ENCODE measurements at regions not wholly inside any gene's neighbourhood (a gene's known extent, or its start where the extent isn't known, plus 50 kb on each side); places are given as distances from the start of the nearest gene placed in this dataset.

DNA sequence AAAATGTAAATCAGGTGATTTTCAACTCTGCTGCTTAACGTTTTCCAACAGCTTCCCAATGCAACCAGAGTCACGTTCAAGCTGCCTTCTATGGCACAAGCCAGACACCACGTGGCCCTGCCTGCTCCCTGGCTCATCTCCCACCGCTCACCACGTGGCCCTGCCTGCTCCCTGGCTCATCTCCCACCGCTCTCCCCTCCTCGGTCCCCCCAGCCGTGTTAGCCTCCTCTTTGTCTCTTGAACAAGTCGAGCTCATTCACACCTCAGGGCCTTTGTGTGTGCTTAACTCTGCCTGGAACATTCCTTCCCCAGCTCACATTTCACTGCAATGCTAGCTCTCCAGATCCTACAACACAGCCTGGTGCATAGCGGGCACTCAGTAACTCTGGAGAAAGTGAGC lies 307.6 kb downstream of the CTTN start:
- TF ChIP-seq RAD21 (IDR thresholded peaks at IDR 0.05; ENCODE audit: low read depth) (no peak), YY1 (IDR thresholded peaks at IDR 0.05; ENCODE audit: low read depth) (no peak), FOXM1 (IDR thresholded peaks at IDR 0.05; ENCODE audit: borderline replicate concordance, low read depth) (no peak), EGR1 (IDR thresholded peaks at IDR 0.05) (no peak), NFIC (IDR thresholded peaks at IDR 0.05) (no peak), TAF1 (IDR thresholded peaks at IDR 0.05; ENCODE audit: low read depth) (no peak), EP300 (IDR thresholded peaks at IDR 0.05; ENCODE audit: borderline replicate concordance) (no peak), TCF12 (IDR thresholded peaks at IDR 0.05; ENCODE audit: low read depth) (no peak), TEAD4 (IDR thresholded peaks at IDR 0.05) (no peak)
- TF ChIP-seq, protein P1, sequence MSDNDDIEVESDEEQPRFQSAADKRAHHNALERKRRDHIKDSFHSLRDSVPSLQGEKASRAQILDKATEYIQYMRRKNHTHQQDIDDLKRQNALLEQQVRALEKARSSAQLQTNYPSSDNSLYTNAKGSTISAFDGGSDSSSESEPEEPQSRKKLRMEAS (IDR thresholded peaks at IDR 0.05): no peak
- TF ChIP-seq, protein P2, sequence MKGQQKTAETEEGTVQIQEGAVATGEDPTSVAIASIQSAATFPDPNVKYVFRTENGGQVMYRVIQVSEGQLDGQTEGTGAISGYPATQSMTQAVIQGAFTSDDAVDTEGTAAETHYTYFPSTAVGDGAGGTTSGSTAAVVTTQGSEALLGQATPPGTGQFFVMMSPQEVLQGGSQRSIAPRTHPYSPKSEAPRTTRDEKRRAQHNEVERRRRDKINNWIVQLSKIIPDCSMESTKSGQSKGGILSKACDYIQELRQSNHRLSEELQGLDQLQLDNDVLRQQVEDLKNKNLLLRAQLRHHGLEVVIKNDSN (IDR thresholded peaks at IDR 0.05): no peak

DNA sequence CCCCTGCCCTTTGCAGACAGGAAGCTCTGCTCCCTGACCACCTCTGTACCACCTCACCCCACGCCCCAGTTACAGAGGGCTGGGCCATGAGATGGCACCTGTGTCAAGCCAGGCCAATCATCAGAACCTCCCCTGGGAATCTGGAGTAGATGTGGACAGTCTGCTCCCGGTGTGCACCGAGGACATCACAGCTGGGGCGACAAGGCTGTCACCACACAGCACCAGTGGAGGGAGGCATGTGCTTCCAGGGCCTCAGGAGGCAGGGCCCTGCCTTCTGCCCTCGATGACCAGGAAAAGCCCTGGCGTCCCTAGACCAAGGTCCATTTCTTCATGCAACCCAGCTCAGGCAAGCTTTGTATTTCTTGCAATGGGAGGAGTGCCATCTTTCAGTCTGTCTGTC lies 309.5 kb downstream of the CTTN start:
- TF ChIP-seq EP300 (IDR thresholded peaks at IDR 0.05; ENCODE audit: borderline replicate concordance): no peak
- TF ChIP-seq ZBTB7A (IDR thresholded peaks at IDR 0.05; ENCODE audit: low read depth): no peak
- TF ChIP-seq, protein P3, sequence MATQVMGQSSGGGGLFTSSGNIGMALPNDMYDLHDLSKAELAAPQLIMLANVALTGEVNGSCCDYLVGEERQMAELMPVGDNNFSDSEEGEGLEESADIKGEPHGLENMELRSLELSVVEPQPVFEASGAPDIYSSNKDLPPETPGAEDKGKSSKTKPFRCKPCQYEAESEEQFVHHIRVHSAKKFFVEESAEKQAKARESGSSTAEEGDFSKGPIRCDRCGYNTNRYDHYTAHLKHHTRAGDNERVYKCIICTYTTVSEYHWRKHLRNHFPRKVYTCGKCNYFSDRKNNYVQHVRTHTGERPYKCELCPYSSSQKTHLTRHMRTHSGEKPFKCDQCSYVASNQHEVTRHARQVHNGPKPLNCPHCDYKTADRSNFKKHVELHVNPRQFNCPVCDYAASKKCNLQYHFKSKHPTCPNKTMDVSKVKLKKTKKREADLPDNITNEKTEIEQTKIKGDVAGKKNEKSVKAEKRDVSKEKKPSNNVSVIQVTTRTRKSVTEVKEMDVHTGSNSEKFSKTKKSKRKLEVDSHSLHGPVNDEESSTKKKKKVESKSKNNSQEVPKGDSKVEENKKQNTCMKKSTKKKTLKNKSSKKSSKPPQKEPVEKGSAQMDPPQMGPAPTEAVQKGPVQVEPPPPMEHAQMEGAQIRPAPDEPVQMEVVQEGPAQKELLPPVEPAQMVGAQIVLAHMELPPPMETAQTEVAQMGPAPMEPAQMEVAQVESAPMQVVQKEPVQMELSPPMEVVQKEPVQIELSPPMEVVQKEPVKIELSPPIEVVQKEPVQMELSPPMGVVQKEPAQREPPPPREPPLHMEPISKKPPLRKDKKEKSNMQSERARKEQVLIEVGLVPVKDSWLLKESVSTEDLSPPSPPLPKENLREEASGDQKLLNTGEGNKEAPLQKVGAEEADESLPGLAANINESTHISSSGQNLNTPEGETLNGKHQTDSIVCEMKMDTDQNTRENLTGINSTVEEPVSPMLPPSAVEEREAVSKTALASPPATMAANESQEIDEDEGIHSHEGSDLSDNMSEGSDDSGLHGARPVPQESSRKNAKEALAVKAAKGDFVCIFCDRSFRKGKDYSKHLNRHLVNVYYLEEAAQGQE (IDR thresholded peaks at IDR 0.05; ENCODE audit: low read depth): no peak
- no peak for TF ChIP-seq RAD21 (IDR thresholded peaks at IDR 0.05; ENCODE audit: low read depth)
- TF ChIP-seq FOXM1 (IDR thresholded peaks at IDR 0.05; ENCODE audit: borderline replicate concordance, low read depth): no peak
- no peak for TF ChIP-seq TCF12 (IDR thresholded peaks at IDR 0.05; ENCODE audit: low read depth)
- no peak for TF ChIP-seq CREB1 (IDR thresholded peaks at IDR 0.05; ENCODE audit: low read depth)
- TF ChIP-seq, protein P2 (IDR thresholded peaks at IDR 0.05): no peak
- TF ChIP-seq NFIC (IDR thresholded peaks at IDR 0.05): no peak

DNA sequence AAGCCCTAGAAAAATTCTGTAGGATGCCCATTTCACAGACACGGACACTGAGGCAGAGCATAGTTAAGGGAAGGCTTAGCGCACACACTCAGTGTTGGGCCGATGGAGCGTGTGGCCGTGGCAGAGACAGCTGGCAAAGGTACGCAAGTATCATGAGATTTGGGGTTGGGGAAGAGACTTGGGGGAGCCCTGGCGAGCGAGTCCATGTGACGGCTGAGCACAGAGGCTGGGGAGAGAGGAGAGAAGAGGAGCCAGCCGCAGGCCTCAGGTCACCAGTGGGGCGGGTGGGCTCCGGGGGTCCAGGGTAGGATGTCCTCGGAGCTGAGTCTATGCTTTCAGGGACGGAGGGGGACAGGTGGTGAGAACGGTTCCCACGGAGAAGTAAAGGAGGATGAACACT lies 311.3 kb downstream of the CTTN start:
- TF ChIP-seq, protein P1 (IDR thresholded peaks at IDR 0.05): no peak
- TF ChIP-seq CEBPB (IDR thresholded peaks at IDR 0.05): no peak
- no peak for TF ChIP-seq NFIC (IDR thresholded peaks at IDR 0.05)
- no peak for TF ChIP-seq EP300 (IDR thresholded peaks at IDR 0.05; ENCODE audit: borderline replicate concordance)
- no peak for TF ChIP-seq TAF1 (IDR thresholded peaks at IDR 0.05; ENCODE audit: low read depth)
- TF ChIP-seq TEAD4 (IDR thresholded peaks at IDR 0.05): no peak
- TF ChIP-seq CREB1 (IDR thresholded peaks at IDR 0.05; ENCODE audit: low read depth): no peak
- no peak for TF ChIP-seq TCF12 (IDR thresholded peaks at IDR 0.05; ENCODE audit: low read depth)
- TF ChIP-seq, protein P3 (IDR thresholded peaks at IDR 0.05; ENCODE audit: low read depth): no peak
- TF ChIP-seq EGR1 (IDR thresholded peaks at IDR 0.05): no peak
- TF ChIP-seq ZBTB7A (IDR thresholded peaks at IDR 0.05; ENCODE audit: low read depth): no peak

DNA sequence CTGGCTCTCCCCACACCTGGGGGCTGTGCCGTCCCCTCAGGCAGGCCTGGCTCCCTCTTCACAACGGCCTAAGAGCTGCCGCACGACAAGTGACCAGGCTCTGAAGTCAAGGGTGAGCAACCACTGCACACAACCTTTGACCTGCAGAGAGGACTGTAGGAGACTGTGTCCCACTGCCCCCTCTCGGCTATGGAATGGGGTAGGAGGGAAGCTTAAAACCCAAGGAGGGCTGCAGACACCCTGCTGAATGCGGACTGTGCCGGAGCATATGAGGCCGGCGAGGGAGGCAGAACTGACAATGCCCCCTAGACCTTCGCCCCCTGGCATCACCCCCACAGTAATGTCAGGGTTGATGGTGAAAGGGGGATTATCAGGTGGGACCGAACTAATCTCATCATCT lies 311.9 kb downstream of the CTTN start:
- TF ChIP-seq YY1 (IDR thresholded peaks at IDR 0.05; ENCODE audit: low read depth): no peak
- no peak for TF ChIP-seq EGR1 (IDR thresholded peaks at IDR 0.05)
- no peak for TF ChIP-seq ZBTB7A (IDR thresholded peaks at IDR 0.05; ENCODE audit: low read depth)
- no peak for TF ChIP-seq RAD21 (IDR thresholded peaks at IDR 0.05; ENCODE audit: low read depth)
- TF ChIP-seq TCF12 (IDR thresholded peaks at IDR 0.05; ENCODE audit: low read depth): no peak
- TF ChIP-seq, protein P1 (IDR thresholded peaks at IDR 0.05): no peak
- TF ChIP-seq FOXM1 (IDR thresholded peaks at IDR 0.05; ENCODE audit: borderline replicate concordance, low read depth): no peak

DNA sequence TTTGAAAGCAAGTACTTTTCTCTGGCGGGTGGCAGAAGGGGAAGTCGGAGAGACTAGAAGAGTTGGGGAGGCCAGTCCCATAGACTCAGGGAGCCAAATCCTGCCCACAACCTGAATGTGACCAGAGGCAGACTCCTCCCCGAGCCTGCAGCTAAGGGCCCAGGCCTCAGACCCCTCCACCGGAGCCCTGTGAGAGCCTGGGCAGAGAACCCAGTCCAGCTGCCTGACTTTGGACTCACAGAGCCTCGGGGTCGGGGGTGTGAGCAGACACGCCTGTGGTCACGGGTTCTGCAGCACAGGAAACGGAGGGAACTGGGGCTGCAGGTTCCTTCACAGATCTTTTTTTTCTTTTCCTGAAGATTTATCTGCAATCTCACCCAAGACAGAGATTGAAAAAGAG lies 312.3 kb downstream of the CTTN start:
- TF ChIP-seq CREB1 (IDR thresholded peaks at IDR 0.05; ENCODE audit: low read depth): no peak
- TF ChIP-seq EP300 (IDR thresholded peaks at IDR 0.05; ENCODE audit: borderline replicate concordance): no peak
- TF ChIP-seq ZBTB7A (IDR thresholded peaks at IDR 0.05; ENCODE audit: low read depth): no peak
- TF ChIP-seq, protein P1 (IDR thresholded peaks at IDR 0.05): no peak
- TF ChIP-seq, protein P2 (IDR thresholded peaks at IDR 0.05): no peak
- no peak for TF ChIP-seq CEBPB (IDR thresholded peaks at IDR 0.05)
- no peak for TF ChIP-seq NFIC (IDR thresholded peaks at IDR 0.05)
- TF ChIP-seq FOXM1 (IDR thresholded peaks at IDR 0.05; ENCODE audit: borderline replicate concordance, low read depth): no peak
- TF ChIP-seq RAD21 (IDR thresholded peaks at IDR 0.05; ENCODE audit: low read depth): no peak
- no peak for TF ChIP-seq TAF1 (IDR thresholded peaks at IDR 0.05; ENCODE audit: low read depth)
- no peak for TF ChIP-seq YY1 (IDR thresholded peaks at IDR 0.05; ENCODE audit: low read depth)
